Dedifferentiated amniotic fluid mesenchymal stem cell (primary cell): ENCODE measurements at regions not wholly inside any gene's neighbourhood (a gene's known extent, or its start where the extent isn't known, plus 50 kb on each side); places are given as distances from the start of the nearest gene placed in this dataset.
A peak's percentile ranks its signal among the peaks of the same experiment; 100 is the strongest.

Experiments used
- DNase-seq: peaks from one replicate; pipeline ENCODE4 v3.0.0-alpha.2; 2016; ENCODE audit errors: extremely low spot score

GRCh38 chr1:187433598-187433997, 604.8 kb downstream of the PLA2G4A start:
- DNase-seq = no peak

GRCh38 chr1:187442603-187443002, 613.9 kb downstream of the PLA2G4A start:
- no peak for DNase-seq

GRCh38 chr1:187443939-187444338, 615.2 kb downstream of the PLA2G4A start:
- no peak for DNase-seq

GRCh38 chr1:187445066-187445465, 616.3 kb downstream of the PLA2G4A start:
- DNase-seq = no peak

- no peak for DNase-seq
Observed at GRCh38 chr1:187451238-187451637, 622.5 kb downstream of the PLA2G4A start.

- no peak for DNase-seq
Observed at GRCh38 chr1:187454010-187454409, 625.3 kb downstream of the PLA2G4A start.

GRCh38 chr1:187456446-187456845, 627.7 kb downstream of the PLA2G4A start:
- DNase-seq = no peak

- DNase-seq = no peak
Observed at GRCh38 chr1:187460093-187460492, 631.3 kb downstream of the PLA2G4A start.

- DNase-seq = no peak
Observed at GRCh38 chr1:187464320-187464719, 635.6 kb downstream of the PLA2G4A start.

- DNase-seq = no peak
Observed at GRCh38 chr1:187465441-187465840, 636.7 kb downstream of the PLA2G4A start.

GRCh38 chr1:187469836-187470235, 641.1 kb downstream of the PLA2G4A start:
- no peak for DNase-seq

GRCh38 chr1:187471555-187471954, 642.8 kb downstream of the PLA2G4A start:
- DNase-seq = peak; percentile 68

- DNase-seq = peak; percentile 42
Observed at GRCh38 chr1:187474336-187474735, 645.6 kb downstream of the PLA2G4A start.

- no peak for DNase-seq
Observed at GRCh38 chr1:187476671-187477070, 647.9 kb downstream of the PLA2G4A start.

GRCh38 chr1:187477103-187477502, 648.4 kb downstream of the PLA2G4A start:
- no peak for DNase-seq

GRCh38 chr1:187477535-187477934, 648.8 kb downstream of the PLA2G4A start:
- DNase-seq = no peak

- no peak for DNase-seq
Observed at GRCh38 chr1:187481581-187482148, 652.9 kb downstream of the PLA2G4A start.

GRCh38 chr1:187490266-187490665, 661.5 kb downstream of the PLA2G4A start:
- no peak for DNase-seq

GRCh38 chr1:187491082-187491720, 662.5 kb downstream of the PLA2G4A start:
- peak; percentile 50 for DNase-seq

GRCh38 chr1:187498028-187498427, 669.3 kb downstream of the PLA2G4A start:
- no peak for DNase-seq

- DNase-seq = no peak
Observed at GRCh38 chr1:187504779-187505178, 676.0 kb downstream of the PLA2G4A start.

GRCh38 chr1:187509091-187509490, 680.3 kb downstream of the PLA2G4A start:
- DNase-seq = peak; percentile 52

GRCh38 chr1:187513190-187513589, 684.4 kb downstream of the PLA2G4A start:
- DNase-seq = no peak

GRCh38 chr1:187514110-187514509, 685.4 kb downstream of the PLA2G4A start:
- no peak for DNase-seq
